Neural progenitor cell (in vitro differentiated cells): ENCODE measurements at regions not wholly inside any gene's neighbourhood (a gene's known extent, or its start where the extent isn't known, plus 50 kb on each side); places are given as distances from the start of the nearest gene placed in this dataset.

Source experiments
- CTCF ChIP-seq: fragments of 200-600 bp; sonication (generic); IDR thresholded peaks from 2 replicates; pipeline ENCODE4 v1.5.1; 2017; ENCODE audit warnings: antibody characterized with exemption, mild to moderate bottlenecking
- EZH2 ChIP-seq: fragments of 200-600 bp; sonication (generic); IDR thresholded peaks from 2 replicates; pipeline ENCODE4 v1.6.1; 2017; ENCODE audit warnings: antibody characterized with exemption, mild to moderate bottlenecking, moderate library complexity
- EZH2phosphoT487 ChIP-seq: fragments of 200-600 bp; sonication (generic); IDR thresholded peaks from 2 replicates; pipeline ENCODE4 v1.6.1; 2017; ENCODE audit warnings: antibody characterized with exemption

- no peak for TF ChIP-seq CTCF
- no peak for TF ChIP-seq EZH2
- TF ChIP-seq EZH2phosphoT487: no peak
These were observed 121.5 kb upstream of the ZMIZ1 start for GRCh38 chr10:78947226-78947625.
